PFSK-1 (cell line): ENCODE measurements at regions not wholly inside any gene's neighbourhood (a gene's known extent, or its start where the extent isn't known, plus 50 kb on each side); places are given as distances from the start of the nearest gene placed in this dataset.

Experiments
- FOXP2 ChIP-seq: optimal IDR thresholded peaks from 2 replicates; pipeline ENCODE3; 2011; ENCODE audit warnings: borderline replicate concordance, control low read depth, inconsistent platforms; ENCODE audit not compliant: insufficient read depth; ENCODE audit errors: extremely low read length, extremely low read depth
- POLR2AphosphoS5 ChIP-seq: IDR thresholded peaks from 2 replicates; pipeline ENCODE4 v1.6.1; 2012; ENCODE audit warnings: low read depth, mild to moderate bottlenecking, control low read depth, low read length, moderate library complexity
- REST ChIP-seq, 2 experiments: IDR thresholded peaks; 2 replicates each; pipeline versions ENCODE4 v1.6.1 to v1.8.0; 2011 to 2012; ENCODE audit warnings: low read depth in 2 of 2, low read length in 2 of 2, control low read depth in 1 of 2, inconsistent platforms in 1 of 2, mild to moderate bottlenecking in 1 of 2, moderate library complexity in 1 of 2; ENCODE audit not compliant: insufficient read depth in 1 of 2
- SIN3A ChIP-seq: IDR thresholded peaks from 2 replicates; pipeline ENCODE4 v1.6.1; 2012; ENCODE audit warnings: mild to moderate bottlenecking, low read length, moderate library complexity, borderline replicate concordance; ENCODE audit not compliant: insufficient read depth
- TAF1 ChIP-seq: IDR thresholded peaks from 2 replicates; pipeline ENCODE4 v1.6.1; 2012; ENCODE audit warnings: low read length, control low read depth, borderline replicate concordance; ENCODE audit not compliant: insufficient read depth

GRCh38 chr3:159348431-159348830 lies 546.6 kb downstream of the MFSD1 start:
- TF ChIP-seq REST (IDR thresholded peaks at IDR 0.05; ENCODE audit: insufficient read depth in 1 of 2, low read depth in 2 of 2, low read length in 2 of 2): no peak
- TF ChIP-seq SIN3A: no peak
- no peak for TF ChIP-seq POLR2AphosphoS5
- no peak for TF ChIP-seq TAF1
- TF ChIP-seq FOXP2: no peak

- TF ChIP-seq REST (IDR thresholded peaks at IDR 0.05; ENCODE audit: insufficient read depth in 1 of 2, low read depth in 2 of 2, low read length in 2 of 2) (no peak), TAF1 (no peak)
These were observed 554.8 kb downstream of the MFSD1 start for GRCh38 chr3:159356606-159357005.

DNA sequence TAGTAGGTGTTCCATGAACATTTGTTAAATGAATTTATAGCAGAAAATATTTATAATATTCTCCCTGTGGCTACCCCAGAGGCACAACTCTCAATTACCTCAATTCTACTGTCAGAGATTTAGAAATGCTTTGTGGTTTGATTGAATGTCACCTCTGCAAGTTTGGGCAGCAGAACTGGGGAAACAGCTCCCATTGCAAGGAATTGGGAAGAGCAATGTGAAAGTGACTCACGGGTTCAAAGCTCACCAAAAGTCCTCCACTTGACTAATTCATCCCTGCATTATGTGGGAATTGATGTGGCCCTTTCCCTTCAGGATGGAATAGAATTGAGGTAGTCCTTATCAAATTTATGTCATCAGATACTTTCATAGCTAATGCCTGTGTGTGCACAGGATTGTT lies 562.7 kb downstream of the MFSD1 start:
- TF ChIP-seq TAF1 (no peak), POLR2AphosphoS5 (no peak), REST (IDR thresholded peaks at IDR 0.05; ENCODE audit: insufficient read depth in 1 of 2, low read depth in 2 of 2, low read length in 2 of 2) (no peak), FOXP2 (no peak), SIN3A (no peak)

- TF ChIP-seq POLR2AphosphoS5 (no peak), TAF1 (no peak), SIN3A (no peak), REST (IDR thresholded peaks at IDR 0.05; ENCODE audit: insufficient read depth in 1 of 2, low read depth in 2 of 2, low read length in 2 of 2) (no peak), FOXP2 (no peak)
These were observed 564.6 kb downstream of the MFSD1 start for GRCh38 chr3:159366476-159366875.

DNA sequence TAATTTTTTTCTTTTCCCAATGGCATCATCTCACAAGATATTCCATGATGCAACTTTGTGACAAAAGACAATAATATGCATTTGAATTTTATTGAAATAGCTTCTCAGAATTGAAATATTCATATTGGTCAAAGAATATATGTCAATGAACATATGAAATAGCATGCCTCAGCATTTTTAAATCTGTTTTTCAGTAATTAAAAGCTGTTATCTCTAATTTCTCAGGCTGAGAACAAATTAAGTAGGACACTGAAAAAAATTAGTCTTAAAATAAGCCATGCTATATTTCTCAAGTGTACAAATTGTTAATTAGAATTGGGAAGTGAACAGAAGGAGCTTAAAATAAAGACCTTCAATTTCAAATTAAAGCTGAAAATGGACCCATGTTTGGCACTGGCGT lies 570.1 kb downstream of the MFSD1 start:
- TF ChIP-seq FOXP2: no peak
- no peak for TF ChIP-seq POLR2AphosphoS5
- no peak for TF ChIP-seq TAF1
- no peak for TF ChIP-seq REST (IDR thresholded peaks at IDR 0.05; ENCODE audit: insufficient read depth in 1 of 2, low read depth in 2 of 2, low read length in 2 of 2)
- no peak for TF ChIP-seq SIN3A
